Naive B cell (primary cell): ENCODE measurements at regions not wholly inside any gene's neighbourhood (a gene's known extent, or its start where the extent isn't known, plus 50 kb on each side); places are given as distances from the start of the nearest gene placed in this dataset.
A peak's percentile ranks its signal among the peaks of the same experiment; 100 is the strongest.

ENCODE experiments used
- ATAC-seq, 2 donors: fragments of 150-1000 bp; cut with Tn5 transposase; 2 replicates each; pipeline ENCODE4 v1.10.0; 2021; ENCODE audit warnings: low read depth in 2 of 2, mild to moderate bottlenecking in 2 of 2, moderate library complexity in 2 of 2
- DNase-seq: peaks from one replicate; pipeline ENCODE4 v3.0.0; 2022
- H3K27ac Mint-ChIP-seq, 6 donors: one replicate each; pipeline ENCODE4 v1.8.0; 2020 to 2022; ENCODE audit warnings: mild to moderate bottlenecking in 6 of 6, mixed read lengths in 6 of 6, moderate library complexity in 5 of 6, inconsistent platforms in 2 of 6
- H3K27me3 Mint-ChIP-seq, 3 donors: one replicate each; pipeline ENCODE4 v1.8.0; 2021 to 2022; ENCODE audit warnings: mixed read lengths in 3 of 3, mild to moderate bottlenecking in 1 of 3
- H3K36me3 Mint-ChIP-seq, 2 donors: one replicate each; pipeline ENCODE4 v1.8.0; 2020 to 2022; ENCODE audit warnings: mixed read lengths in 2 of 2, inconsistent platforms in 1 of 2, mild to moderate bottlenecking in 1 of 2
- H3K4me1 Mint-ChIP-seq, 3 donors: one replicate each; pipeline ENCODE4 v1.8.0; 2020 to 2022; ENCODE audit warnings: mixed read lengths in 3 of 3, inconsistent platforms in 1 of 3, mild to moderate bottlenecking in 1 of 3, moderate library complexity in 1 of 3
- H3K4me3 Mint-ChIP-seq, 8 donors: one replicate each; pipeline ENCODE4 v1.8.0; 2020 to 2022; ENCODE audit warnings: mild to moderate bottlenecking in 8 of 8, mixed read lengths in 8 of 8, moderate library complexity in 8 of 8, inconsistent platforms in 2 of 8
- H3K9me3 Mint-ChIP-seq, 7 donors: one replicate each; pipeline ENCODE4 v1.8.0; 2020 to 2022; ENCODE audit warnings: mixed read lengths in 7 of 7, mild to moderate bottlenecking in 5 of 7, inconsistent platforms in 2 of 7, moderate library complexity in 1 of 7

DNA sequence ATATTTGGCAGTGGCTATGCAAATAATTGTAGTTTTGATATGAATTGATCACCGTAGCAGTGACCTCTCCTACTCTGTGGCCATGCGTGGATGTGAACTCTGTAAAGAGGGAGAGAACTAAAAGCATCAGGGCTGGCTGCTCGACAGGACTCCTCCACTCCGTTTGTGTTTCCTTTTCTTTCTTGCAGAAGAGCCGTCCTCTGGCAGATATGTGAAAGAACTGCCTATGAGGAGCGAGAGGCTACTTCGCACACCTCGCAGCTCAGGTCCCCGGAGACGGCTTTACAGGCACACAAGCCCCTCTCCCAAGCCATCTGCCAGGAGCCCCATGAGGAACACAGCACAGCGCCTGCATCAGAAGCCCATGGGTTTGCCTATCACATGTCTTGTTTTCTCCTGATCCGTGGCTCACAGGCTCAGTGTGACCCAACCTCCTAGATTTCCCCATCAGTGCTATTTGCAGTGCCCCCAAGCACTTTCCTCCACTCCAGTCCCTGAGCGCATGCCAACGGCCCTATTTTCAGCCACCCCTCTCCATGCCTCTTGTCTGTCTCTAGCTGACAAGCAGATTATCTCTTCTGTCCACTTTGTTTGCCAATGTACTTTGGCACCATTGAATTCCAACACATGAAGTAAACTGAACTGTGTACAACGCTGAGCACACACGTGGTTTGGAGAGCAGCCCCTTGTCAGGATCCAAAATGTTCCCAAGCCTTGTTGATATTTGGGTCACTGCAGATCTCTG, 164.3 kb upstream of the AKR1E2 start:
- DNase-seq = no peak
- ATAC-seq = no peak
- H3K27me3 Mint-ChIP-seq = peaks cover 0 to 8% (median 6%) of the 10 kb centered on the region in 3 donors
- peaks cover 8 to 12% (median 12%) of the 10 kb centered on the region in 3 donors for H3K4me1 Mint-ChIP-seq
- no peaks in the 10 kb centered on the region for H3K9me3 Mint-ChIP-seq
- no peak overlapping the region for H3K27ac Mint-ChIP-seq
- no peak overlapping the region for H3K4me3 Mint-ChIP-seq
- no peaks in the 10 kb centered on the region for H3K36me3 Mint-ChIP-seq

DNA sequence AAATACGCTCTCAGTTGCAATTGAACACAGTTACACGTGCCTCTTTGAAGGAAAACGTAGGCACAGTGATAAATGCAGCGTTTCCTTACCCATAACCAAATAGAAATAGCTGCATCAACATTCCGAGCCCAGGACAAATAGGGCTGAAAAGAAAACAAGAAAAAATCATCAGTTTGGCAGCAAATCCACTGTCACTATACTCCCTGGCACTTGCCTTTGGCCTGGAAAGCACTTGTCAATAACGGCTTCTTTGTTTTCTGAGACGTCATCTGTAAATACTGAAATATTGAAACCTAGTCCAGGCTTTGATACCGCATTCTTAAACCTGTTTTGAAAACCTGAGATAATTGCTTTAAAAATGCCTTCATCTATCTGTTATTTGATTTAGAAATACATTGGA, 167.2 kb upstream of the AKR1E2 start:
- peaks cover 7 to 11% (median 10%) of the 10 kb centered on the region in 3 donors for H3K4me1 Mint-ChIP-seq
- H3K27me3 Mint-ChIP-seq = peaks cover 0 to 8% (median 6%) of the 10 kb centered on the region in 3 donors
- H3K9me3 Mint-ChIP-seq = no peaks in the 10 kb centered on the region
- no peaks in the 10 kb centered on the region for H3K36me3 Mint-ChIP-seq
- H3K4me3 Mint-ChIP-seq = no peak overlapping the region
- ATAC-seq (no peak), DNase-seq (no peak)
- H3K27ac Mint-ChIP-seq = no peak overlapping the region

DNA sequence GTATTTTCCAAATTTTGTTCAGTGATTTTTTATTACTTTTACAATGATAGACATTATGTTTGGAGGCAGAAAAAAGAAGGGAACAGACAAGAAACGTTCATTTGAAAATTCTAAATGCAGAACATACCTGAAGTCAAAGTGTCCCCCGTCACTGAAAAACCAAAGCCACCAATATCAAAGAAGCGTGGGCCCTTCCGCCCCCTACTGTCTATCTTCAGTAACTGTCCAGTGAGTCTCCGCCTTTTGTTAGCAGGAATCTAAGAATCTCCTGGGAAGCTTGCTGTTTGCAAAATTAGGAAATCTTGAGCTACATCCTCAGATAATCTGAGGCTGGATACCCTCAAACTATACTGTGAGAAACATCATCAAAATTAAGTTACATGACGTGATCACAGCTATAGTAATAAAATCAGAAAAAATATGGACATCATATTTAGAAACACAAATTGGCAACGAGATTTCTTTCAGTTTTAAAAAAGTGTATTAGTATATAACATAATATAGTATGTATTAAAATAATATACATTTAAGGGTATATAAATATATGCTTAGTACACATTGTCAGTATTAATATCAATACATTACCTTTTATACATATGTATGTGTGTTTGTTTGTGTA, 169.3 kb upstream of the AKR1E2 start:
- no peaks in the 10 kb centered on the region for H3K27me3 Mint-ChIP-seq
- ATAC-seq = peak in 1 of 2 donors; percentile 45

DNA sequence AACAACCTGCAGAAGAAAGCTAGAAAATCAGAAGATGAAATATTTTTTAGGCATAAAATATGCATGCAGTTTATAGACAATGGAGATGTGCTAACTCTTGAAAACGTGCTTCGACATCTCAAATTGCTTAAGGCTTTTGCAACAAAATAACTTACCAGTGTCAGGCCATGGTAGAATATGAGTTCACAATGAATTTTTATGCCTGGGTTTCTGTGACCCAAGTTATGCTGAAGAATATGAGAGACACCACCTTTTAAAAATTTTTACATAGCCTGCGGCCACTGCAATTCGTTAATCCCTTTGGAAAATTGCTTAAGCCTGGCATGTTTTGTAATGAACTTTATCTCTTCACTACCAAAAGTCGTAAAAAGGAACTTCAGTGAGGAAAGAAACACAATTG, 170.1 kb upstream of the AKR1E2 start:
- H3K4me1 Mint-ChIP-seq = no peaks in the 10 kb centered on the region
- H3K9me3 Mint-ChIP-seq = no peaks in the 10 kb centered on the region
- ATAC-seq = no peak
- H3K36me3 Mint-ChIP-seq = no peaks in the 10 kb centered on the region
- no peak for DNase-seq
- H3K4me3 Mint-ChIP-seq = no peak overlapping the region
- H3K27ac Mint-ChIP-seq = no peak overlapping the region
- H3K27me3 Mint-ChIP-seq = no peaks in the 10 kb centered on the region

More for the DNA sequence above, 169.3 kb upstream of the AKR1E2 start:
- Mint-ChIP-seq H3K4me1 (no peaks in the 10 kb centered on the region), H3K9me3 (no peaks in the 10 kb centered on the region), H3K4me3 (no peak overlapping the region), H3K27ac (no peak overlapping the region), H3K36me3 (no peaks in the 10 kb centered on the region)
- DNase-seq = peak; percentile 46

DNA sequence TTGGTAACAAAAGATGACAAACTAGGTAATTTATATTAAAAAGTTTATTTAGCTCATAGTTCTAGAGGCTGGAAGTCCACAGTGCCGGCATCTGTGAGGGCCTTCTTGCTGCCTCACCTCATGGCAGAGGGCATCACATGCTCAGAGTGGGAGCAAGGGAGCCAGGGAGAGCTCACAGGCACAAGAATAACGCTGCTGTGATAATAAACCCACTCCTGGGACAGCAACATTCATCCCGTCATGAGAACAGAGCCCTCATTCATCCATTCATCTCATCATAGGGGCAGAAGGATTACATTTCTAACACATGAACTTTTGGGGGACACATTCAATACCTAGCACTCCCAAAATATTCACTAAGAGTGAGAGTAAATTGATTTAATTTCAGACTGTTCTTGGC, 170.6 kb upstream of the AKR1E2 start:
- Mint-ChIP-seq H3K4me1 (no peaks in the 10 kb centered on the region), H3K27ac (no peak overlapping the region)
- ATAC-seq = no peak

DNA sequence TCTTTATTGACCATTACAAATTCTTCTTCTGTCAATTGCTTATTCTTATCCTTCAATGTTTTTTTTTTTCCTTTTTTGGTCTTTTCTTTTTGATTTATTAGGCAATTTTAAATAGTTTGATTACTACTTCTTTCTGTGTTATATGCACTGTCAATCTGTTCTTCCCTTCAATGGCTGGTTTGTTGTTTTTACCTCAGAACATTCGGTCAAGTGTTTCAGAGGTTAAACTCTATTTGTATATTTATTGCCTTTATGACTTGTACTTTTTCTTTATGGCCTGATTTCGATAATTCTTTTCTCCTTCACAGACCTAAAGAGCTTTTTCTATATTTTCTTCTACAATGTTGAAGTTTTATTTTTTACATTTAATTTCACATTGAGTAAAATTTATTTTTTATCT, 171.5 kb upstream of the AKR1E2 start:
- Mint-ChIP-seq H3K4me3 (no peak overlapping the region), H3K36me3 (no peaks in the 10 kb centered on the region), H3K27me3 (no peaks in the 10 kb centered on the region), H3K4me1 (no peaks in the 10 kb centered on the region), H3K27ac (no peak overlapping the region), H3K9me3 (no peaks in the 10 kb centered on the region)
- ATAC-seq (no peak), DNase-seq (no peak)

More for the DNA sequence above, 170.6 kb upstream of the AKR1E2 start:
- DNase-seq = no peak
- Mint-ChIP-seq H3K9me3 (no peaks in the 10 kb centered on the region), H3K36me3 (no peaks in the 10 kb centered on the region), H3K4me3 (no peak overlapping the region), H3K27me3 (no peaks in the 10 kb centered on the region)

DNA sequence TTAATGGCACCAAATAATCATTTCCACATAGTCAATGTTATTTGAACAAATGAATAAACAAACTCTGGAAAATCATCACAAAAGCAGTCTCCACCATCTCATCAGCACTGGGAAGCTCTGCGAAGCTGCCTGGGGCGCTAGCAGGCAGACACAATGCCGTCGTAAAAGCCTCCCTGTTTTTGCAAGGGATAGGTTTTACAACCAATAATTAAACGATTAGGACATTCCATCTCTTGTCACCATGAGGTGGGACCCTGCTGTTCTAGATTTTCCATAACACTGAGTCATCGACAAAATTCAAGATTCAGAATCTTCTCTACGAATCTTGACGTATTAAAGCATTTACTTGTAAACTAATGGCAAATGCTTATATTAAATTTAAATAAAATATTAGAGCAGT, 172.8 kb upstream of the AKR1E2 start:
- no peak for ATAC-seq

DNA sequence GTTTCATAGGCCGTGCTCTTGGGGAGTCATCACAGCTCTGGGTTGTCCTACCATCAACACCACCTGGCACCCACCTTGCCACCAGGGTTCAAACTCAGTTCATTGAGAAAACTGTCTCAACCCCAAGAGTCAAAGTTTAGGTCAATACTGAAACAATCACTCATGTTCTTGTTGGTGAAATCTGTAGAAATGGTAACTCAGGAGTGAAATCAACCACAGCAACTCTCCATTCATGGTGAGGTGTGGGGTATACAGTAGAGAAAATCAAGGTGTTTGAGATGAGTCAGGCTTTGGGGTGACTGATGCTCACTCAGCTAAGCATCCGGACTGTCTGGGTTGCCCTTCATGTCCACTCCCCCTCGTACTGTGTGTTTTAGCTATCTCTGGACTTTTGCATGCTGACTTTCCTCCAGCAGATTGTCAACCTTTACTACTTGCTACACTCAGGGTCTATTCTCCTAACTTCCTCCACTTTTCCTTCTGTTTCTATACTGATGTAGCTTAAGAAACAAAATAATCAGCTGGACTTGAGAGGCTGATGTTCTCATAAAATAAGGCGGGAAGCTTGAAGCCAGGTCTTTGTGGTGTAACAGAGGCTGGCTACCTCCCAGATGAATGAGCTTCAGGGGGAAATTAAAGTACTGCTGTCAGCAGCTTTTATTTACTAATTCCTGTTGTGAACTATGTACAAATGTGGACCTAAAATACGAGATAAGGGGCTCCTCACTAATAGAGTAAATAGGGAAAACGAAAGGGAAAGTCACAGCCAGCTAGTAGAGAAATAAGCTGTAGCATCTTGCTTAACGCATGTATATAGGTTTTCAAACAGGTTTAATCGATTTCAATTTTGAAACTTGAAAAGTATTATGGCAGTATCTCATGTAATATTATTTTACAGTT, 173.6 kb upstream of the AKR1E2 start:
- Mint-ChIP-seq H3K9me3 (no peaks in the 10 kb centered on the region), H3K36me3 (no peaks in the 10 kb centered on the region), H3K4me1 (no peaks in the 10 kb centered on the region), H3K27me3 (no peaks in the 10 kb centered on the region), H3K4me3 (no peak overlapping the region), H3K27ac (peak overlapping the region in 1 of 6 donors; percentile 69)
- ATAC-seq = no peak
- DNase-seq = no peak

More for the DNA sequence above, 172.8 kb upstream of the AKR1E2 start:
- no peak for DNase-seq
- no peaks in the 10 kb centered on the region for H3K27me3 Mint-ChIP-seq
- H3K36me3 Mint-ChIP-seq = no peaks in the 10 kb centered on the region
- H3K4me3 Mint-ChIP-seq = no peak overlapping the region
- H3K9me3 Mint-ChIP-seq = no peaks in the 10 kb centered on the region
- H3K27ac Mint-ChIP-seq = no peak overlapping the region
- no peaks in the 10 kb centered on the region for H3K4me1 Mint-ChIP-seq

DNA sequence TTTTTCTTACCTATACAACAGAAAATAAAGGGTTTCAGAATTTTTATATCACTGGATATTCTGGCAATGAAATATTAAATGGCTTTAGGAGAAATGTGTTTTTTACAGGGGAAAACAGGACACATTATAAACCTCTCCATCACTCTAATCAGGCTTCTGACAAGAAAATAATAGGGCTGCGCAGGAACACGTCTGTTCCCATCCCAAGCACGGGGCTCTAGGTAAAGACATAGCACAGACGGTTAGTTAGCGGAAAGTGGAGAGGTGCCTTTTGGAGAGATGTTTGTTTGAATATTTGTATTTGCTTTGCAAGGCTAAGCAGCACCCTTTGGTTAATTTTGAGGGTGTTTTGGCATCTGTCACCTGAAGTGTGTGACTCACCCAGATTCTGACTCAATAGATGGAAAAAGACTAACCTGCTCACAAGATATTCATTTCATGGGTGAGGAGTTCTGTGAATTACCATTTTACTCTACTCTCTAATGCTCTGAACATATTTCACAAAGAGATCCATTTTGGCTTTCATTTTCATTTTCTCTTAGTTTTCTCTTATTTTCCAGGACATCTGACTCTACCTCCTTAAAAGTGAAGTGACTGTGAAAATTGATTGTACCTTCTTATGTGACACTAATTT, 174.5 kb upstream of the AKR1E2 start:
- no peak for ATAC-seq
- no peak overlapping the region for H3K4me3 Mint-ChIP-seq
- no peaks in the 10 kb centered on the region for H3K27me3 Mint-ChIP-seq
- H3K9me3 Mint-ChIP-seq = no peaks in the 10 kb centered on the region
- DNase-seq = no peak
- H3K27ac Mint-ChIP-seq = peak overlapping the region in 1 of 6 donors; percentile 69
- H3K36me3 Mint-ChIP-seq = no peaks in the 10 kb centered on the region
- no peaks in the 10 kb centered on the region for H3K4me1 Mint-ChIP-seq

DNA sequence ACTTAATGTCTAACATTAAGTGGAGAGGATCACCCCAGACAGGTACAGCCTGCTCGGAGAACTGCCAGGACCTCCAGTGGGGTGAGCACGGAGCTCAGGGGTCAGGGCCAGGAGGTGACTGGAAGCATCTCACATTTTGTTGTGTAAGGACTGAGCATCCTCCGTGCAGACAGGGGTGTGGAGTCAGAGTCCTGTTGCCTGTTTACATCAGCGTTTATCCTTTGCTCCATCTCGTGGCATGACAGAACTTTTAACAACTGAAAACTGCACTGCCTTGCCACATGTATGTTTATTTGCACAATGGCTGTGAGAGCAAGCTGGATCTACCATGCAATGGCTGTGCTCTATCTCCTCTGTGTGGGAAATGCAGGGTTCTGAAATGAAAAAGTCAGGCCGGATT, 175.4 kb upstream of the AKR1E2 start:
- no peak for ATAC-seq
- H3K27ac Mint-ChIP-seq = peak overlapping the region in 1 of 6 donors; percentile 58
- no peaks in the 10 kb centered on the region for H3K9me3 Mint-ChIP-seq

DNA sequence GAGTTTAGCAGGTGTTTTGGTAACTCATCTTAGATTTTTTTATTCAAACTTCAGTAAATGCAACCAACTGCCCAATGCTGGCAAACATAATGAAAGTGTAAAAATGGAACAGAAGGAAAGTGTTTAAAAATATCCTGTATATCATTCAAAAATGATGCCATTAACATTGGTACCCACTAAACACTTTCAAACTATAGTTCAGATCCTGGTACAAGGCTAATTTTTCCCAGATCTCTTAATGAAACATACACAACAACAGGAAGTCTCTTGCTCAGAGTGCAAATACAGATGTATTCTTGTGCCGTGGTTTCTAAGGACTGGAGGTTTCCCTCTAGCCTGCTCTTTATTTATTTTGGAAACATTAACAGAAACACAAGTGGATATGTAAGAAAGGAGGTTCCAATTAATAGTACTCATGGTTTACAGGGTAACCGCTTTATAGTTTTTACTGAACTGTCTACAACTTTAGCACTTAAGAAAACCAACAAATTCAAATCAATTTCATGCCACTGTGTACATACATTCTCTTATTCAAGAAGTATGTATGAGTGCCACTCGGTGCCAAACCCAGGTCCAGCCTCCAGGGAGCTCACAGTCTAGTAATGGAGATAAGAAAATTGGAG, 176.0 kb upstream of the AKR1E2 start:
- no peak overlapping the region for H3K4me3 Mint-ChIP-seq
- H3K27ac Mint-ChIP-seq = peak overlapping the region in 1 of 6 donors; percentile 58

More for the DNA sequence above, 175.4 kb upstream of the AKR1E2 start:
- H3K27me3 Mint-ChIP-seq = peaks cover 0 to 5% (median 0%) of the 10 kb centered on the region in 3 donors
- H3K36me3 Mint-ChIP-seq = no peaks in the 10 kb centered on the region
- H3K4me3 Mint-ChIP-seq = no peak overlapping the region
- H3K4me1 Mint-ChIP-seq = no peaks in the 10 kb centered on the region
- DNase-seq = no peak

DNA sequence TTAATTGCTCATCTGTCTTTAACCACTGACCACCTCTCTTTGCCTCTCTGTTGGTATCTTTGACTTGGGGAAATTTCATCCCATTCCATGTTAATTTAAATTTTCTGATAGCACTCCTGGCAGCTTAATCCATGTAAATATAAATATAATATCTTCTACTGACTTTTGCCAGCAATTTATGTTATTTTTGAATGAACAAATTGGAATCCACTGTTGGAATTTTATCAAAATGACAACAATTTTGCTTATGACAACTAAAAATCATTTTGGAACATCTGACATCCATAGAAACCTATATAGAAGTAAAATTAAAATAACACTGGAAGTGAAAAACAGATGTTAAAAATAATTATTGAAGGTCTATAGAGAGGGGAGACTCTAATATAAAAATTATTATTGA, 176.5 kb upstream of the AKR1E2 start:
- no peaks in the 10 kb centered on the region for H3K9me3 Mint-ChIP-seq
- DNase-seq (no peak), ATAC-seq (no peak)
- H3K36me3 Mint-ChIP-seq = no peaks in the 10 kb centered on the region
- peaks cover 0 to 5% (median 0%) of the 10 kb centered on the region in 3 donors for H3K27me3 Mint-ChIP-seq
- no peaks in the 10 kb centered on the region for H3K4me1 Mint-ChIP-seq
- no peak overlapping the region for H3K4me3 Mint-ChIP-seq
- no peak overlapping the region for H3K27ac Mint-ChIP-seq

More for the DNA sequence above, 176.0 kb upstream of the AKR1E2 start:
- Mint-ChIP-seq H3K9me3 (no peaks in the 10 kb centered on the region), H3K4me1 (no peaks in the 10 kb centered on the region), H3K27me3 (peaks cover 0 to 5% (median 0%) of the 10 kb centered on the region in 3 donors), H3K36me3 (no peaks in the 10 kb centered on the region)
- ATAC-seq (no peak), DNase-seq (no peak)

DNA sequence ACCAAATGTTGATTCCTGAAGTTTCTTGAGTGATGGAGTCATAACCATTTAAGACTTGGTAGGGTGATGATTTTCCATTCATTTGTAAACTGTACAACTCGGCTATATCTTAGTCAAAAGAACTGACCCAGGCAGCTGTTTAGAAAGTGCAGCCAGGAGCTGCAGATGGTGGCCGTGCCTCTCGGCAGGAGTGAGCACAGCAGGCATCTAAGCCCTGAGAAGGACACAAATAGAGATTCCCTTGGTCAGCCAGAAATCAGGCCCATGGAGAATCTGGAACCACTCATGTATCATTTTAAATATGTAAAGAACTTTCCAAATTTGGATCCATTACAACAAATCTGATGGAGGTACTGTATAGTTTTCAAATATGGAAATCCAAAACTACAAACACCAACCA, 177.0 kb upstream of the AKR1E2 start:
- Mint-ChIP-seq H3K4me3 (no peak overlapping the region), H3K27ac (peak overlapping the region in 1 of 6 donors; percentile 10), H3K4me1 (no peaks in the 10 kb centered on the region), H3K36me3 (no peaks in the 10 kb centered on the region), H3K27me3 (peaks cover 0 to 5% (median 0%) of the 10 kb centered on the region in 3 donors), H3K9me3 (no peaks in the 10 kb centered on the region)
- DNase-seq = no peak
- ATAC-seq = no peak
